ENCODE measurements at regions not wholly inside any gene's neighbourhood (a gene's known extent, or its start where the extent isn't known, plus 50 kb on each side); places are given as distances from the start of the nearest gene placed in this dataset.

GRCh38 chr15:36108541-36108940, 470.9 kb upstream of the CDIN1 start:
- no peak for ATAC-seq
- FAIRE-seq: no peak
- Histone ChIP-seq H3K9me3 (replicated peaks; ENCODE audit: control insufficient read depth, insufficient read depth, low read depth, low read length) (no peaks in the 10 kb centered on the region), H3K4me1 (replicated peaks in 1 of 2; ENCODE audit: control insufficient read depth in 2 of 2, insufficient read depth in 2 of 2, low read length in 2 of 2) (no peaks in the 10 kb centered on the region), H3K4me3 (no peak overlapping the region), H3K4me2 (ENCODE audit: insufficient read depth, low read length) (no peak overlapping the region), H3K27me3 (ENCODE audit: control insufficient read depth in 2 of 2, insufficient read depth in 2 of 2, low read length in 2 of 2) (no peaks in the 10 kb centered on the region), H3K27ac (ENCODE audit: extremely low read depth, low read depth, low read length) (no peak overlapping the region), H2AFZ (ENCODE audit: low read depth, low read length) (no peak overlapping the region), H3K9ac (ENCODE audit: insufficient read depth in 1 of 2, low read depth in 2 of 2, low read length in 2 of 2) (no peak overlapping the region; a peak in 1 of 4 replicates), H4K20me1 (replicated peaks; ENCODE audit: control insufficient read depth, insufficient read depth, low read length) (no peaks in the 10 kb centered on the region), H3K36me3 (ENCODE audit: control insufficient read depth, insufficient read depth, low read length) (no peaks in the 10 kb centered on the region), H3K79me2 (ENCODE audit: control insufficient read depth, insufficient read depth, low read length) (no peaks in the 10 kb centered on the region), H3K9me1 (ENCODE audit: control insufficient read depth, insufficient read depth, low read length) (no peaks in the 10 kb centered on the region)
- BruUV-seq (replicated peaks): no TSS peak
- POLR2A ChIA-PET: no interaction called here
- intact Hi-C loops (cut with micrococcal nuclease): no loop called here
- TF ChIP-seq ATF7 (IDR thresholded peaks at IDR 0.05): no peak
- no peak for TF ChIP-seq CHCHD3 (CRISPR knock-in tag; IDR thresholded peaks at IDR 0.05)
- TF ChIP-seq KHSRP (IDR thresholded peaks at IDR 0.05): no peak
- TF ChIP-seq BDP1 (IDR thresholded peaks at IDR 0.05; ENCODE audit: insufficient read depth, insufficient read length): no peak
- DNase-seq (ENCODE audit: extremely low read depth in 1 of 4, low spot score in 3 of 4): no peak
- CTCF ChIA-PET (ENCODE audit: low intra/inter-chr PET ratio): no interaction called here
- 0% methylated on average over 2 of the region's 2 CpGs for WGBS (ENCODE audit: insufficient coverage, low coverage, missing lambda C conversion rate)
- in situ Hi-C loops (cut with MboI): no loop called here

- DNase-seq (ENCODE audit: extremely low read depth in 1 of 4, low spot score in 3 of 4) (no peak), ATAC-seq (no peak), FAIRE-seq (no peak)
- H3K9me3 ChIP-seq (replicated peaks; ENCODE audit: control insufficient read depth, insufficient read depth, low read depth, low read length): no peaks in the 10 kb centered on the region
- no peak overlapping the region for H3K4me3 ChIP-seq
- H3K4me2 ChIP-seq (ENCODE audit: insufficient read depth, low read length): no peak overlapping the region
- H3K9ac ChIP-seq (ENCODE audit: insufficient read depth in 1 of 2, low read depth in 2 of 2, low read length in 2 of 2): no peak overlapping the region
- ChIA-PET CTCF (ENCODE audit: low intra/inter-chr PET ratio) (no interaction called here), POLR2A (no interaction called here)
- no peaks in the 10 kb centered on the region for H4K20me1 ChIP-seq (replicated peaks; ENCODE audit: control insufficient read depth, insufficient read depth, low read length)
- H2AFZ ChIP-seq (ENCODE audit: low read depth, low read length): no peak overlapping the region
- H3K4me1 ChIP-seq (replicated peaks in 1 of 2; ENCODE audit: control insufficient read depth in 2 of 2, insufficient read depth in 2 of 2, low read length in 2 of 2): no peaks in the 10 kb centered on the region
- no peaks in the 10 kb centered on the region for H3K36me3 ChIP-seq (ENCODE audit: control insufficient read depth, insufficient read depth, low read length)
- no peak overlapping the region for H3K27ac ChIP-seq (ENCODE audit: extremely low read depth, low read depth, low read length)
- H3K9me1 ChIP-seq (ENCODE audit: control insufficient read depth, insufficient read depth, low read length): no peaks in the 10 kb centered on the region
- in situ Hi-C loops (cut with MboI) (no loop called here), intact Hi-C loops (cut with micrococcal nuclease) (no loop called here)
- BruUV-seq (replicated peaks): no TSS peak
- no peaks in the 10 kb centered on the region for H3K27me3 ChIP-seq (ENCODE audit: control insufficient read depth in 2 of 2, insufficient read depth in 2 of 2, low read length in 2 of 2)
- no peaks in the 10 kb centered on the region for H3K79me2 ChIP-seq (ENCODE audit: control insufficient read depth, insufficient read depth, low read length)
- 0% methylated on average over 2 of the region's 2 CpGs for WGBS (ENCODE audit: insufficient coverage, low coverage, missing lambda C conversion rate)
- TF ChIP-seq TSC22D4 (tag; IDR thresholded peaks at IDR 0.05) (no peak), PATZ1 (CRISPR knock-in tag; IDR thresholded peaks at IDR 0.05; ENCODE audit: borderline replicate concordance) (no peak), ZNF561 (CRISPR knock-in tag; conservative IDR thresholded peaks at IDR 0.05) (no peak)
Measured at GRCh38 chr15:36109943-36110658, 469.3 kb upstream of the CDIN1 start.
